NCI-H2227 (cell line): ENCODE measurements at regions not wholly inside any gene's neighbourhood (a gene's known extent, or its start where the extent isn't known, plus 50 kb on each side); places are given as distances from the start of the nearest gene placed in this dataset.

Source experiments
- DNase-seq: peaks from one replicate; lab custom pipeline; 2025; ENCODE audit not compliant: unreplicated experiment; lab: John Stamatoyannopoulos, UW

- peak; percentile 54 for DNase-seq
These were observed 336.4 kb downstream of the FOXG1 start for GRCh38 chr14:29102996-29103395.

GRCh38 chr14:29108908-29109307, 342.3 kb downstream of the FOXG1 start:
- no peak for DNase-seq

GRCh38 chr14:29109589-29109988, 343.0 kb downstream of the FOXG1 start:
- no peak for DNase-seq

- DNase-seq, result no peak
These were observed 345.0 kb downstream of the FOXG1 start for GRCh38 chr14:29111554-29111953.

- DNase-seq, result no peak
These were observed 356.4 kb downstream of the FOXG1 start for GRCh38 chr14:29123017-29123416.

GRCh38 chr14:29126361-29126760, 359.8 kb downstream of the FOXG1 start:
- DNase-seq, result no peak

- no peak for DNase-seq
These were observed 360.3 kb downstream of the FOXG1 start for GRCh38 chr14:29126865-29127264.

- no peak for DNase-seq
These were observed 373.4 kb downstream of the FOXG1 start for GRCh38 chr14:29140016-29140415.

GRCh38 chr14:29144621-29145020, 378.0 kb downstream of the FOXG1 start:
- DNase-seq, result no peak

- no peak for DNase-seq
These were observed 381.6 kb downstream of the FOXG1 start for GRCh38 chr14:29148221-29148620.

GRCh38 chr14:29149798-29150197, 383.2 kb downstream of the FOXG1 start:
- DNase-seq, result no peak

- no peak for DNase-seq
These were observed 384.1 kb downstream of the FOXG1 start for GRCh38 chr14:29150659-29151058.

GRCh38 chr14:29156096-29156495, 389.5 kb downstream of the FOXG1 start:
- DNase-seq, result peak; percentile 8

GRCh38 chr14:29161593-29161992, 395.0 kb downstream of the FOXG1 start:
- no peak for DNase-seq

GRCh38 chr14:29163109-29163508, 396.5 kb downstream of the FOXG1 start:
- DNase-seq, result peak; percentile 1

- no peak for DNase-seq
These were observed 398.8 kb downstream of the FOXG1 start for GRCh38 chr14:29165431-29165830.

- no peak for DNase-seq
These were observed 399.9 kb downstream of the FOXG1 start for GRCh38 chr14:29166507-29166906.

GRCh38 chr14:29168149-29168548, 401.6 kb downstream of the FOXG1 start:
- no peak for DNase-seq

GRCh38 chr14:29169408-29169807, 402.8 kb downstream of the FOXG1 start:
- no peak for DNase-seq

- DNase-seq, result no peak
These were observed 409.1 kb downstream of the FOXG1 start for GRCh38 chr14:29175706-29176105.

- DNase-seq, result no peak
These were observed 410.3 kb downstream of the FOXG1 start for GRCh38 chr14:29176876-29177275.

GRCh38 chr14:29178971-29179370, 412.4 kb downstream of the FOXG1 start:
- DNase-seq, result no peak

- DNase-seq, result no peak
These were observed 424.5 kb downstream of the FOXG1 start for GRCh38 chr14:29191092-29191491.

- DNase-seq, result no peak
These were observed 431.0 kb downstream of the FOXG1 start for GRCh38 chr14:29197557-29197956.
